Body of pancreas (tissue), 4 donors: ENCODE measurements at regions not wholly inside any gene's neighbourhood (a gene's known extent, or its start where the extent isn't known, plus 50 kb on each side); places are given as distances from the start of the nearest gene placed in this dataset.

ENCODE experiments used
- POLR2A ChIP-seq, 3 donors: fragments of 450-650 bp; IDR thresholded peaks; one replicate each; pipeline ENCODE4 v1.6.1; 2016; ENCODE audit warnings: antibody characterized with exemption in 3 of 3, mild to moderate bottlenecking in 2 of 3
- TF ChIP-seq, protein P1 (sequence below), 7 experiments: fragments of 450-650 bp in 4 of 7; fragments of 200-600 bp in 3 of 7; sonication (generic) in 3 of 7; IDR thresholded peaks; one replicate each; pipeline ENCODE4 v1.5.1; 2016 to 2019; ENCODE audit warnings: antibody characterized with exemption in 7 of 7

DNA sequence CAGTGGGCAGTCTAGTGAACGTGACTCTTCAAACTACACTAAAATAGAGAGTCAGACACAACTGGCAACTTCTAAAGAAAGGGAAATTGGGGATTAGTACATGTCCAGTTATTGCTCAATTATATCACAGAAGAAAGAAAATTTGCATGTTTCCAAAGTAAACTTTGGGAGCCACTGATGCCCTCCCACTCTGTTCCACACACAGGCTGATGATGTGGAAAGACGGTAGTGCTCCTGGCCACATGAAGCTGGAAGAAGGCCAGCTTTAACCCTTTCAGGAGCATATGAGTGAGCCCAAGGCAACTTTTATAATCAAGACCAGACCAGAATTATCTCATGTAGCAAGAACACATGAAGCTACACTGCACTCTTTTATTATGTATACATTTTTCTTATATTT is 141.0 kb downstream of the NR4A2 start:
- TF ChIP-seq, protein P1, sequence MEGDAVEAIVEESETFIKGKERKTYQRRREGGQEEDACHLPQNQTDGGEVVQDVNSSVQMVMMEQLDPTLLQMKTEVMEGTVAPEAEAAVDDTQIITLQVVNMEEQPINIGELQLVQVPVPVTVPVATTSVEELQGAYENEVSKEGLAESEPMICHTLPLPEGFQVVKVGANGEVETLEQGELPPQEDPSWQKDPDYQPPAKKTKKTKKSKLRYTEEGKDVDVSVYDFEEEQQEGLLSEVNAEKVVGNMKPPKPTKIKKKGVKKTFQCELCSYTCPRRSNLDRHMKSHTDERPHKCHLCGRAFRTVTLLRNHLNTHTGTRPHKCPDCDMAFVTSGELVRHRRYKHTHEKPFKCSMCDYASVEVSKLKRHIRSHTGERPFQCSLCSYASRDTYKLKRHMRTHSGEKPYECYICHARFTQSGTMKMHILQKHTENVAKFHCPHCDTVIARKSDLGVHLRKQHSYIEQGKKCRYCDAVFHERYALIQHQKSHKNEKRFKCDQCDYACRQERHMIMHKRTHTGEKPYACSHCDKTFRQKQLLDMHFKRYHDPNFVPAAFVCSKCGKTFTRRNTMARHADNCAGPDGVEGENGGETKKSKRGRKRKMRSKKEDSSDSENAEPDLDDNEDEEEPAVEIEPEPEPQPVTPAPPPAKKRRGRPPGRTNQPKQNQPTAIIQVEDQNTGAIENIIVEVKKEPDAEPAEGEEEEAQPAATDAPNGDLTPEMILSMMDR (IDR thresholded peaks at IDR 0.05): no peak
- TF ChIP-seq POLR2A (IDR thresholded peaks at IDR 0.05): no peak
